ENCODE measurements at regions not wholly inside any gene's neighbourhood (a gene's known extent, or its start where the extent isn't known, plus 50 kb on each side); places are given as distances from the start of the nearest gene placed in this dataset.

- Histone ChIP-seq H3K36me3 (no peaks in the 10 kb centered on the region), H3K9me3 (no peaks in the 10 kb centered on the region), H3K27me3 (no peaks in the 10 kb centered on the region), H3K4me3 (no peak overlapping the region), H3K4me1 (no peaks in the 10 kb centered on the region), H3K27ac (no peak overlapping the region)
- DNase-seq = no peak
- TF ChIP-seq POLR2A (IDR thresholded peaks at IDR 0.05) = no peak
- TF ChIP-seq EP300 (IDR thresholded peaks at IDR 0.05; ENCODE audit: low read depth) = no peak
- TF ChIP-seq CTCF (IDR thresholded peaks at IDR 0.05) = no peak
- in situ Hi-C loops (cut with MboI; ENCODE audit: low pct_ligation_motif_present in 1 of 4, low pct_unique_long_range_greater_than_20kb in 1 of 4, low sequenced_read_pairs in 3 of 4) (no loop called here), intact Hi-C loops (cut with DNase I; ENCODE audit: low total_unique reads) (no loop called here)
Observed at GRCh38 chr20:8990770-8991169, 78.1 kb upstream of the PLCB4 start.

GRCh38 chr20:8994045-8994444 is 74.8 kb upstream of the PLCB4 start:
- Histone ChIP-seq H3K36me3 (no peaks in the 10 kb centered on the region), H3K9me3 (no peaks in the 10 kb centered on the region), H3K4me1 (no peaks in the 10 kb centered on the region), H3K4me3 (no peak overlapping the region), H3K27me3 (no peaks in the 10 kb centered on the region), H3K27ac (no peak overlapping the region)
- WGBS, 2 donors (ENCODE audit: low coverage in 1 of 2) = 71% methylated on average over 4 of the region's 4 CpGs; no CpG with 5 or more reads in 1 of the 2 donors
- intact Hi-C loops (cut with DNase I; ENCODE audit: low total_unique reads) = no loop called here
- TF ChIP-seq CTCF (IDR thresholded peaks at IDR 0.05) (no peak), POLR2A (IDR thresholded peaks at IDR 0.05) (no peak), POLR2AphosphoS5 (IDR thresholded peaks at IDR 0.05) (no peak), EP300 (IDR thresholded peaks at IDR 0.05; ENCODE audit: low read depth) (no peak)
- DNase-seq = no peak
- in situ Hi-C loops (cut with MboI; ENCODE audit: low pct_ligation_motif_present in 1 of 4, low pct_unique_long_range_greater_than_20kb in 1 of 4, low sequenced_read_pairs in 3 of 4) = no loop called here

GRCh38 chr20:8995761-8996160 is 73.1 kb upstream of the PLCB4 start:
- 67 to 71% methylated on average over 3 of the region's 3 CpGs for WGBS, 2 donors (ENCODE audit: low coverage in 1 of 2)
- no peak overlapping the region for H3K4me3 ChIP-seq
- H3K36me3 ChIP-seq = no peaks in the 10 kb centered on the region
- no peak overlapping the region for H3K27ac ChIP-seq
- DNase-seq = no peak
- in situ Hi-C loops (cut with MboI; ENCODE audit: low pct_ligation_motif_present in 1 of 4, low pct_unique_long_range_greater_than_20kb in 1 of 4, low sequenced_read_pairs in 3 of 4) (no loop called here), intact Hi-C loops (cut with DNase I; ENCODE audit: low total_unique reads) (no loop called here)
- no peaks in the 10 kb centered on the region for H3K9me3 ChIP-seq
- H3K27me3 ChIP-seq = no peaks in the 10 kb centered on the region
- H3K4me1 ChIP-seq = no peaks in the 10 kb centered on the region
- no peak for TF ChIP-seq CTCF (IDR thresholded peaks at IDR 0.05)
- no peak for TF ChIP-seq EP300 (IDR thresholded peaks at IDR 0.05; ENCODE audit: low read depth)
- no peak for TF ChIP-seq POLR2AphosphoS5 (IDR thresholded peaks at IDR 0.05)
- TF ChIP-seq POLR2A (IDR thresholded peaks at IDR 0.05) = no peak

GRCh38 chr20:8996817-8997512 is 71.9 kb upstream of the PLCB4 start:
- no peak overlapping the region for H3K27ac ChIP-seq
- WGBS, 2 donors (ENCODE audit: low coverage in 1 of 2) = 75 to 83% methylated on average over 2 of the region's 2 CpGs
- no peak overlapping the region for H3K4me3 ChIP-seq
- intact Hi-C loops (cut with DNase I; ENCODE audit: low total_unique reads) = no loop called here
- DNase-seq = no peak
- no peaks in the 10 kb centered on the region for H3K27me3 ChIP-seq
- H3K9me3 ChIP-seq = no peaks in the 10 kb centered on the region
- in situ Hi-C loops (cut with MboI; ENCODE audit: low pct_ligation_motif_present in 1 of 4, low pct_unique_long_range_greater_than_20kb in 1 of 4, low sequenced_read_pairs in 3 of 4) = no loop called here
- no peaks in the 10 kb centered on the region for H3K4me1 ChIP-seq
- no peak for TF ChIP-seq POLR2A (IDR thresholded peaks at IDR 0.05)
- TF ChIP-seq EP300 (IDR thresholded peaks at IDR 0.05; ENCODE audit: low read depth) = no peak
- TF ChIP-seq POLR2AphosphoS5 (IDR thresholded peaks at IDR 0.05) = no peak
- TF ChIP-seq CTCF (IDR thresholded peaks at IDR 0.05) = no peak
- no peaks in the 10 kb centered on the region for H3K36me3 ChIP-seq
